GM11168 (cell line): ENCODE measurements at regions not wholly inside any gene's neighbourhood (a gene's known extent, or its start where the extent isn't known, plus 50 kb on each side); places are given as distances from the start of the nearest gene placed in this dataset.
"Not testable (repeated sequence)": the region's sequence is repeated elsewhere in the genome, so short reads cannot be mapped to it uniquely, and the experiment has no call there.

Experiments
- in situ Hi-C: fragments of 300-500 bp; cut with MboI; formaldehyde crosslinking; loops from one replicate; pipeline ENCODE4 v1.12.0; 2022; ENCODE audit warnings: low sequenced_read_pairs; ENCODE audit not compliant: unreplicated experiment

- in situ Hi-C loops: no loop called here
These were observed 113.7 kb upstream of the EPB41L4A start for GRCh38 chr5:112532654-112533360.

- in situ Hi-C loops: no loop called here
These were observed 114.3 kb upstream of the EPB41L4A start for GRCh38 chr5:112533362-112533761.

GRCh38 chr5:112534067-112534583 is 115.0 kb upstream of the EPB41L4A start:
- in situ Hi-C loops: no loop called here

DNA sequence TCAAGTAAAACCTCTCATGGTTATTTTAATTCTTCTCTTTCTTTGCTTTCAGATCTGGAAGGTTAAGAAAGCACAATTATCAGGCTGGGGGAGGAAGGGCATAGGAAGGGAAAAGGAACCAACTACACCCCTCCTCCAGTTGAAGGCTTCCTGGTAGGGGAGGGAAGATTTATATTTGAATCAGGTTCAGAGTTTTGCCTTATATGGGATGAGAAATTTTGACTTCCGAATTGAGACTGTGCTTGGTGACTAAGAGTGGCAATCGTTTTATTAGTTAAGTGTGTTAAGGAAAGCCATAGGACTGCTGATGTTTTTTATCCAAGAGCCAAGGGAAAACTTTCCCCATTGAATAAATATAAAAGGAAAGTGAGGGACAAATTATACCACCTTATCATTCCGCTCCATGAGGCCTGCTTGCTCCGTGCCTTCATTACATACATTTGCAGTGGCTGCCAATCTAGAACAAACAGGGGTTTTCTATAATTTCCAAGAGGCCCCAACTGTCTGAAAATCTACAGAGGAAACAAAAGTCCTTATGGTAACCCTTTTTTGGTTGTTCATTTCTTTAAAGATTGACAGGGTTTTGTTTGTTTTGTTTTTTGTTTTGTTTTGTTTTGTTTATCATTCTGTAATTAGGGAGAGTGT is 115.7 kb upstream of the EPB41L4A start:
- in situ Hi-C loops: no loop called here

GRCh38 chr5:112535356-112535755 is 116.3 kb upstream of the EPB41L4A start:
- in situ Hi-C loops: no loop called here

DNA sequence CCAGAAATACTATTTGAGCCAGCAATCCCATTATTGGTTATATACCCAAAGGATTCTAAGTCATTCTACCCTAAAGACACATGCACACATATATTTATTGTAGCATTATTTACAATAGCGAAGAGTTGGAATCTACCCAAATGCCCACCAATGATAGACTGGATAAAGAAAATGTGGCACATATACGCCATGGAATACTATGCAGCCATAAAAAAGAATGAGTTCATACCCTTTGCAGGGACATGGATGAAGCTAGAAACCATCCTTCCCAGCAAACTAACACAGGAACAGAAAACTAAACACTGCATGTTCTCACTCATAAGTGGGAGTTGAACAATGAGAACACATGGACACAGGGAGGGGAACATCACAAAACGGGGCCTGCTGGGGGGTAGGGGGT is 125.5 kb upstream of the EPB41L4A start:
- in situ Hi-C loops: not testable (repeated sequence)

DNA sequence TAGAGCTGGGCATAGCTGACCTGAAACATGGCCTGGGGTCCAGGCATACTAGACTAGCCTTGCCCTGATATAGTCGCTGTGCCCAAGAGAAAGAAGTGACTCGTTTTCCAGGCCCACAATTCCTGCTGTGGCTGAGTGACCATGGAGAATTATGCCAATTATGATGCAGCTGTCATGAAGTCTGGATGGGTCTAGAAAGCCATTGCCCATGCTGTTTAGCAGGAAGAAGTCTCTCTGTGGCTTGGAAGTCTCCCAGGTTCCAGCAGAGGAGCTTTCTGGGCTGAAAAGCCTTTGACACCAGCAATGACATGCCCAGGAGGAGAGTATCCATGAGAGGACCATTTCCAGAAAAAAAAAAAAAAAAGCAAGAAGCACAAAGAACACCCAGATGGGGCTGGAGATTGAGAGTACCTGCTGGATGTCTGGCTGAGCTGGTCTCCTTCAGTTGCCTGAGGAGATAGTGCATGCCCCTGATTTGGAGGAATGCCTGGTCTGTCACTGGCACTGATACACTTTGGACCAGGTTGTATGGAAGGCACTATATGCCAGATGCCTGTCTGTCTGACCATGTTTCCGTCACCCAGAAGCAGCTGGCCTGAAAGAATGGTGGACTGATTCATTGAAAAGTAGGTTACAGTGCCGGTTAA is 128.0 kb upstream of the EPB41L4A start:
- in situ Hi-C loops: no loop called here

- in situ Hi-C loops: no loop called here
These were observed 129.3 kb upstream of the EPB41L4A start for GRCh38 chr5:112548246-112548881.

DNA sequence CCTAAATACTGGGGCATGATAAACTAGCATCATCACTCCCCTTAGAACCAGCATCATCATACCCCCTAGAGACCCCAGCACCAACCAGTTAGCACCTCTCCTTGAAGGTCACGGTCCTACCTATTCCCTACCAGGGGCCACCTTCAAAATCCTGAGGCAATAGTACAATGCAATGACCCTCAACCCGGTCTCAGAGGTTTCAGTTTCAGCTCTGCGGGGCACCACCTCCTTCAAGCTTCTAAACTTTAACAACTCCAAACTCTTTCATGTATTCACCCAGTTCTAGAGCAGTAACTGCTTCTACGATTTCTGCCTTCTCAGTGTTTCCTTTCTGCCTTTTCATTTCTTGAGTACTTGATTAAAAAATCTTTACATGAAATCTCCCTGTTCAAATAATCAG is 130.1 kb upstream of the EPB41L4A start:
- in situ Hi-C loops: no loop called here

- in situ Hi-C loops: loop anchor here (5.0 kb wide), 1 partner anchor 203 kb away; no protein-coding TSS in a partner anchor
These were observed 130.6 kb upstream of the EPB41L4A start for GRCh38 chr5:112549605-112550166.

GRCh38 chr5:112551419-112552032 is 132.4 kb upstream of the EPB41L4A start:
- in situ Hi-C loops: loop anchor here (5.0 kb wide), 1 partner anchor 201 kb away; no protein-coding TSS in a partner anchor

DNA sequence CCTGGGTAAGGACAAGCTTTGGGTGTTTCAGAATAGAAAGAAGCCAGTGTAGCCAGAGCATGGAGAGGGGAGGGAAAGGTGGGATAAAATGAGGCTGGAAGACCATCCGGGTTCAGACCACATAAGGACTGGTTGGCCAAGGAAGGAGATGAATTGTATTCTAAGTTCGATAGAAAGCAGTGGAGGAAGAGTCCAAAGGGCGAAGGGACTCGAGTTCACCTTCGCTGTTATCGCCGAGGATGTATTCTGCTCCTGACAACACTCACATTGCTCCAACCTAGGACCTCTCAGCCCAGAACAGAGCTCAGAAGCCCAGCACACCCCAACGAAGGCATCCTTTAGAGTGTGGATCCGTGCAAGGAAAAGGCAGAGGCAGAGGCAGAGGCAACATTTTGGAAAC is 133.1 kb upstream of the EPB41L4A start:
- in situ Hi-C loops: loop anchor here (5.0 kb wide), 1 partner anchor 200 kb away; no protein-coding TSS in a partner anchor

GRCh38 chr5:112552791-112553190 is 133.7 kb upstream of the EPB41L4A start:
- in situ Hi-C loops: loop anchor here (5.0 kb wide), 1 partner anchor 200 kb away; no protein-coding TSS in a partner anchor

GRCh38 chr5:112554101-112554977 is 135.3 kb upstream of the EPB41L4A start:
- in situ Hi-C loops: loop anchor here (5.0 kb wide), 1 partner anchor 198 kb away; no protein-coding TSS in a partner anchor

- in situ Hi-C loops: no loop called here
These were observed 136.1 kb upstream of the EPB41L4A start for GRCh38 chr5:112555197-112555596.

GRCh38 chr5:112555691-112556090 is 136.6 kb upstream of the EPB41L4A start:
- in situ Hi-C loops: no loop called here

- in situ Hi-C loops: not testable (repeated sequence)
These were observed 140.4 kb upstream of the EPB41L4A start for GRCh38 chr5:112559501-112559900.

DNA sequence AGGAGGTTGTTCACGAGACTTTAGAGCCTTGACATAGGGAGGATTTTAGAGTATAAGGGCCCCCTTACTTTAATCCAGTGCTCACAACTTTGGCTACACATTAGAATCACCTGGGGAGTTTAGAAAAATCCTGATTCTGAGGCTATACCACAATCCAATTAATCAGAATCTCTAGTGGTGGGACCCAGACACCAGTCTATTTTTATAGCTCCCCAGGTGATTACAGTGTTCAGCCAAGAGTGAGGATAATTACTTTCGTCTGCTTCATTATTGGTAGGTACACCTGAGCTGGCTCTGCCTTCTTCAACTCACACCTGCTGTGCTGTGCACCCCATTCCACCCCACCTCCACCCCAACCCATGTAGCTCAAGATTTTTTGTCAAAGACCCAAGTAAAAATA is 141.3 kb upstream of the EPB41L4A start:
- in situ Hi-C loops: no loop called here
